Iris pigment epithelial cell (primary cell): ENCODE measurements at regions not wholly inside any gene's neighbourhood (a gene's known extent, or its start where the extent isn't known, plus 50 kb on each side); places are given as distances from the start of the nearest gene placed in this dataset.

ENCODE experiments used
- DNase-seq: peaks from one replicate; pipeline ENCODE4 v3.0.0-alpha.2; 2011; ENCODE audit warnings: low read depth

DNA sequence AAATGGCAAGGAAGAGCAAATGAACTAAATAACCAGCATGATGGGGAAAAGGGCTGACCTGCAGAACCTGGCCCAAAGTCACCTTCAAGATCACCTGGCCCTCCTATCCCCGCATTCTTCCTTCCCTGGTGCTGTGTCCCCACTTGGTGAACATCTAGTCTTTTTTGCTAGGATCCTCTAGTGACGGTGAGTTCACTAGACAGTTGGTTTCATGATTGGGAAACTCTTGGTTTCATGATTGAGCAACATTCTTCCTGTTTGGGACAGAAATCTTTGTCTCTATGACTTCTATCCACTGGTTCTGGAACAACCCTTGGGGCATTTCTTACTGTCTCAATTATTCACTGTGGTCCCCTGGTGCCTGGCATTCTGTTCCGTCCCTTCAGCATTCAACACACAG, 50.2 kb upstream of the DAB2IP start:
- DNase-seq, result peak; percentile 48
